ENCODE measurements at regions not wholly inside any gene's neighbourhood (a gene's known extent, or its start where the extent isn't known, plus 50 kb on each side); places are given as distances from the start of the nearest gene placed in this dataset.

GRCh38 chr18:71252351-71252865, 963.6 kb downstream of the SOCS6 start:
- WGBS = 77% methylated on average over 6 of the region's 6 CpGs
- H3K4me3 ChIP-seq = no peak overlapping the region
- no peaks in the 10 kb centered on the region for H3K36me3 ChIP-seq
- H3K9me3 ChIP-seq = no peaks in the 10 kb centered on the region
- DNase-seq (ENCODE audit: low spot score in 2 of 2) = no peak
- H3K27me3 ChIP-seq = no peaks in the 10 kb centered on the region
- no peak overlapping the region for H3K27ac ChIP-seq
- TF ChIP-seq EP300 (IDR thresholded peaks at IDR 0.05) (no peak), POLR2AphosphoS5 (IDR thresholded peaks at IDR 0.05) (no peak), POLR2A (IDR thresholded peaks at IDR 0.05) (no peak)
- TF ChIP-seq, protein P1, sequence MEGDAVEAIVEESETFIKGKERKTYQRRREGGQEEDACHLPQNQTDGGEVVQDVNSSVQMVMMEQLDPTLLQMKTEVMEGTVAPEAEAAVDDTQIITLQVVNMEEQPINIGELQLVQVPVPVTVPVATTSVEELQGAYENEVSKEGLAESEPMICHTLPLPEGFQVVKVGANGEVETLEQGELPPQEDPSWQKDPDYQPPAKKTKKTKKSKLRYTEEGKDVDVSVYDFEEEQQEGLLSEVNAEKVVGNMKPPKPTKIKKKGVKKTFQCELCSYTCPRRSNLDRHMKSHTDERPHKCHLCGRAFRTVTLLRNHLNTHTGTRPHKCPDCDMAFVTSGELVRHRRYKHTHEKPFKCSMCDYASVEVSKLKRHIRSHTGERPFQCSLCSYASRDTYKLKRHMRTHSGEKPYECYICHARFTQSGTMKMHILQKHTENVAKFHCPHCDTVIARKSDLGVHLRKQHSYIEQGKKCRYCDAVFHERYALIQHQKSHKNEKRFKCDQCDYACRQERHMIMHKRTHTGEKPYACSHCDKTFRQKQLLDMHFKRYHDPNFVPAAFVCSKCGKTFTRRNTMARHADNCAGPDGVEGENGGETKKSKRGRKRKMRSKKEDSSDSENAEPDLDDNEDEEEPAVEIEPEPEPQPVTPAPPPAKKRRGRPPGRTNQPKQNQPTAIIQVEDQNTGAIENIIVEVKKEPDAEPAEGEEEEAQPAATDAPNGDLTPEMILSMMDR (IDR thresholded peaks at IDR 0.05) = no peak
- H3K4me1 ChIP-seq = no peaks in the 10 kb centered on the region

GRCh38 chr18:71250191-71250590, 961.3 kb downstream of the SOCS6 start:
- Histone ChIP-seq H3K27ac (no peak overlapping the region), H3K36me3 (no peaks in the 10 kb centered on the region), H3K9me3 (no peaks in the 10 kb centered on the region), H3K4me3 (no peak overlapping the region), H3K4me1 (no peaks in the 10 kb centered on the region), H3K27me3 (no peaks in the 10 kb centered on the region)
- no peak for DNase-seq (ENCODE audit: low spot score in 2 of 2)
- TF ChIP-seq EP300 (IDR thresholded peaks at IDR 0.05) (no peak), POLR2AphosphoS5 (IDR thresholded peaks at IDR 0.05) (no peak), POLR2A (IDR thresholded peaks at IDR 0.05) (no peak)
- TF ChIP-seq, protein P1 (IDR thresholded peaks at IDR 0.05) = no peak
- 79% methylated on average over 1 of the region's 1 CpG for WGBS

DNA sequence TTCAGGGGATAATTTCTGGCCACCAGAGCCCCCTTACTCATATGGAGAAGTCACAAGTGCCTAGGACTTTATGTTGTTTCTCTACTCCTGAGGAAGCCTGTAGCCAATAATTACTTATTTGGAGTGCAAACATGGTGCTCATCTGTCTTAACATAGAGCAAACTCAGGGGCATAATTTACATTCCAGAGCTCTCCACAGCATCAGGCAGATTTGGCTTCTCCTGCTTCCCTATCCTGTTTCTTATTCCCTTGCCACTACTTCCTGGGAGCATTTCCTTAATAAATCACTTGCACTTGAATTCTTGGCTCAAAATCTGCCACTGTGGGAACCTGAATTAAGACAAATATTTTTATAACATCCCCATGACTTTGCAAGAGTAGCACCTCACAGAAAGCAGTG, 960.9 kb downstream of the SOCS6 start:
- H3K36me3 ChIP-seq = no peaks in the 10 kb centered on the region
- H3K9me3 ChIP-seq = no peaks in the 10 kb centered on the region
- H3K27me3 ChIP-seq = no peaks in the 10 kb centered on the region
- TF ChIP-seq EP300 (IDR thresholded peaks at IDR 0.05) (no peak), POLR2AphosphoS5 (IDR thresholded peaks at IDR 0.05) (no peak), POLR2A (IDR thresholded peaks at IDR 0.05) (no peak)
- TF ChIP-seq, protein P1 (IDR thresholded peaks at IDR 0.05) = no peak
- no peaks in the 10 kb centered on the region for H3K4me1 ChIP-seq
- no peak for DNase-seq (ENCODE audit: low spot score in 2 of 2)
- H3K27ac ChIP-seq = no peak overlapping the region
- no peak overlapping the region for H3K4me3 ChIP-seq

DNA sequence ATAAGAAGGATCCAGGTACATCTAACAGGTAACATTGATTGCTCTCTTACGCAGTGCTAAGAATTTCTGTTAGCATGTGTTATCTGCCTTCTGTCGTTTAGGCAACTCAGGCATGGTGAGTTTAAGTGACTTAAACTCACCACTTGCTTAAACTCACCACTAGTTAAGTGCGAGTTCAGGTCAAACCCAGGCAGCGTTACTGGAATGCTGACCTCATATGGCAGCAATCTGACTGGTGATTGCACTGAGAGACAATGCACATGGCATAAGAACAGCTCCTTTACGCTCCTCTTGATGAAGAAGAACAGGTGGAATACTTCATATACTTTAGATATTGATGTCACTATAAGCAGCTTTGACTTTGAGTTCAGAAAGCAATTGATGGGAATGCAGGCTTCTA, 954.1 kb downstream of the SOCS6 start:
- TF ChIP-seq, protein P1 (IDR thresholded peaks at IDR 0.05) = no peak
- TF ChIP-seq POLR2A (IDR thresholded peaks at IDR 0.05) = no peak
- no peak for TF ChIP-seq POLR2AphosphoS5 (IDR thresholded peaks at IDR 0.05)
- TF ChIP-seq EP300 (IDR thresholded peaks at IDR 0.05) = no peak

GRCh38 chr18:71238974-71239624, 950.3 kb downstream of the SOCS6 start:
- no peaks in the 10 kb centered on the region for H3K4me1 ChIP-seq
- no peaks in the 10 kb centered on the region for H3K27me3 ChIP-seq
- no peak for DNase-seq (ENCODE audit: low spot score in 2 of 2)
- no peak overlapping the region for H3K4me3 ChIP-seq
- H3K36me3 ChIP-seq = no peaks in the 10 kb centered on the region
- no peak overlapping the region for H3K27ac ChIP-seq
- H3K9me3 ChIP-seq = no peaks in the 10 kb centered on the region
- no peak for TF ChIP-seq POLR2A (IDR thresholded peaks at IDR 0.05)
- TF ChIP-seq EP300 (IDR thresholded peaks at IDR 0.05) = no peak
- TF ChIP-seq POLR2AphosphoS5 (IDR thresholded peaks at IDR 0.05) = no peak
- TF ChIP-seq, protein P1 (IDR thresholded peaks at IDR 0.05) = no peak
- WGBS = 73% methylated on average over 11 of the region's 11 CpGs

More for the DNA sequence above, 954.1 kb downstream of the SOCS6 start:
- Histone ChIP-seq H3K4me3 (no peak overlapping the region), H3K27ac (no peak overlapping the region), H3K9me3 (no peaks in the 10 kb centered on the region), H3K4me1 (no peaks in the 10 kb centered on the region), H3K36me3 (no peaks in the 10 kb centered on the region), H3K27me3 (no peaks in the 10 kb centered on the region)
- no peak for DNase-seq (ENCODE audit: low spot score in 2 of 2)
- 61% methylated on average over 5 of the region's 5 CpGs for WGBS

All from suprapubic skin (tissue), 4 donors.